Prostate gland (tissue), 2 donors: ENCODE measurements at regions not wholly inside any gene's neighbourhood (a gene's known extent, or its start where the extent isn't known, plus 50 kb on each side); places are given as distances from the start of the nearest gene placed in this dataset.

Source experiments
- DNase-seq: peaks from one replicate; pipeline ENCODE4 v3.0.0-alpha.2; 2019; ENCODE audit warnings: low spot score
- H3K27ac ChIP-seq, 2 donors: fragments of 200-600 bp; sonication (generic); 2 replicates each; pipeline ENCODE4 v1.5.1; 2017 to 2019
- H3K27me3 ChIP-seq: fragments of 200-600 bp; sonication (generic); replicated peaks from 2 replicates; pipeline ENCODE4 v1.5.1; 2019; ENCODE audit not compliant: insufficient read depth
- H3K36me3 ChIP-seq, 2 donors: fragments of 200-600 bp; sonication (generic); 1 replicate in 1 of 2; 2 replicates in 1 of 2; pipeline versions ENCODE4 v1.5.1 to v1.8.1; 2017 to 2019
- H3K4me1 ChIP-seq: fragments of 200-600 bp; sonication (generic); replicated peaks from 2 replicates; pipeline ENCODE4 v1.5.1; 2019
- H3K4me3 ChIP-seq, 2 donors: fragments of 200-600 bp; sonication (generic); 2 replicates each; pipeline ENCODE4 v1.5.1; 2017 to 2019
- H3K9me3 ChIP-seq: fragments of 200-600 bp; sonication (generic); 2 replicates; pipeline ENCODE4 v1.5.1; 2017
- CTCF ChIP-seq, 4 experiments: fragments of 200-600 bp in 2 of 4; fragments of 450-650 bp in 2 of 4; sonication (generic) in 2 of 4; IDR thresholded peaks; 1 replicate in 3 of 4; 2 replicates in 1 of 4; pipeline ENCODE4 v1.5.1; 2016 to 2019; ENCODE audit warnings: antibody characterized with exemption in 4 of 4, mild to moderate bottlenecking in 2 of 4, moderate library complexity in 2 of 4
- POLR2A ChIP-seq: fragments of 450-650 bp; IDR thresholded peaks from one replicate; pipeline ENCODE4 v1.6.1; 2016; ENCODE audit warnings: antibody characterized with exemption, mild to moderate bottlenecking
- POLR2AphosphoS5 ChIP-seq: sonication (generic); formaldehyde crosslinking; IDR thresholded peaks from one replicate; pipeline ENCODE4 v1.6.1; 2017; ENCODE audit warnings: antibody characterized with exemption
- WGBS: methylation state at CpG from one replicate; pipeline ENCODE4 v1.1.5; 2018; 5-methylcytosine and 5-hydroxymethylcytosine counted together
- intact Hi-C: fragments of 100-400 bp; cut with DNase I; formaldehyde crosslinking; loops from one replicate; pipeline ENCODE4 v1.14.2; 2022

GRCh38 chr16:66295213-66295612, 71.3 kb upstream of the CDH5 start:
- no peaks in the 10 kb centered on the region for H3K4me1 ChIP-seq
- intact Hi-C loops = no loop called here
- H3K4me3 ChIP-seq = no peak overlapping the region
- no peak for DNase-seq
- H3K27ac ChIP-seq = no peak overlapping the region
- TF ChIP-seq CTCF (IDR thresholded peaks at IDR 0.05) = no peak
- no peak for TF ChIP-seq POLR2A
- no peak for TF ChIP-seq POLR2AphosphoS5
- H3K27me3 ChIP-seq = no peaks in the 10 kb centered on the region
- no peaks in the 10 kb centered on the region for H3K9me3 ChIP-seq
- WGBS = 73% methylated on average over 6 of the region's 6 CpGs
- no peaks in the 10 kb centered on the region for H3K36me3 ChIP-seq

- Histone ChIP-seq H3K27ac (no peak overlapping the region), H3K4me3 (no peak overlapping the region), H3K36me3 (no peaks in the 10 kb centered on the region), H3K27me3 (no peaks in the 10 kb centered on the region), H3K4me1 (no peaks in the 10 kb centered on the region), H3K9me3 (no peaks in the 10 kb centered on the region)
- TF ChIP-seq CTCF (IDR thresholded peaks at IDR 0.05) = no peak
- no peak for TF ChIP-seq POLR2AphosphoS5
- no peak for TF ChIP-seq POLR2A
- intact Hi-C loops = no loop called here
- WGBS = 91% methylated on average over 4 of the region's 4 CpGs
- no peak for DNase-seq
Measured at GRCh38 chr16:66294507-66294906, 72.0 kb upstream of the CDH5 start.

- TF ChIP-seq POLR2A (no peak), POLR2AphosphoS5 (no peak), CTCF (IDR thresholded peaks at IDR 0.05) (no peak)
- intact Hi-C loops = no loop called here
- 87% methylated on average over 6 of the region's 7 CpGs for WGBS
Measured at GRCh38 chr16:66293932-66294331, 72.6 kb upstream of the CDH5 start.

GRCh38 chr16:66293207-66293735, 73.2 kb upstream of the CDH5 start:
- H3K4me1 ChIP-seq = no peaks in the 10 kb centered on the region
- WGBS = 77% methylated on average over 5 of the region's 5 CpGs
- no peaks in the 10 kb centered on the region for H3K9me3 ChIP-seq
- DNase-seq = no peak
- no peaks in the 10 kb centered on the region for H3K36me3 ChIP-seq
- H3K27ac ChIP-seq = no peak overlapping the region
- no peaks in the 10 kb centered on the region for H3K27me3 ChIP-seq
- no peak overlapping the region for H3K4me3 ChIP-seq
- TF ChIP-seq POLR2A = no peak
- no peak for TF ChIP-seq POLR2AphosphoS5
- TF ChIP-seq CTCF (IDR thresholded peaks at IDR 0.05) = no peak
- intact Hi-C loops = no loop called here

More at GRCh38 chr16:66293932-66294331, 72.6 kb upstream of the CDH5 start:
- Histone ChIP-seq H3K27me3 (no peaks in the 10 kb centered on the region), H3K9me3 (no peaks in the 10 kb centered on the region), H3K36me3 (no peaks in the 10 kb centered on the region), H3K4me1 (no peaks in the 10 kb centered on the region), H3K27ac (no peak overlapping the region), H3K4me3 (no peak overlapping the region)
- DNase-seq = no peak

GRCh38 chr16:66292241-66292935, 74.1 kb upstream of the CDH5 start:
- intact Hi-C loops = no loop called here

More at GRCh38 chr16:66292241-66292935, 74.1 kb upstream of the CDH5 start:
- WGBS = 90% methylated on average over 15 of the region's 15 CpGs
- H3K27me3 ChIP-seq = no peaks in the 10 kb centered on the region
- H3K4me3 ChIP-seq = no peak overlapping the region
- no peaks in the 10 kb centered on the region for H3K36me3 ChIP-seq
- TF ChIP-seq POLR2AphosphoS5 = no peak
- no peak for TF ChIP-seq POLR2A
- TF ChIP-seq CTCF (IDR thresholded peaks at IDR 0.05) = no peak
- H3K4me1 ChIP-seq = no peaks in the 10 kb centered on the region
- no peak for DNase-seq
- no peaks in the 10 kb centered on the region for H3K9me3 ChIP-seq
- H3K27ac ChIP-seq = no peak overlapping the region
